GM23338 (cell line): ENCODE measurements at regions not wholly inside any gene's neighbourhood (a gene's known extent, or its start where the extent isn't known, plus 50 kb on each side); places are given as distances from the start of the nearest gene placed in this dataset.
A peak's percentile ranks its signal among the peaks of the same experiment; 100 is the strongest.

ENCODE experiments used
- ATAC-seq: fragments of 200-7000 bp; cut with Tn5 transposase; 3 replicates; pipeline ENCODE4 v1.9.1; 2020
- DNase-seq: peaks from one replicate; pipeline ENCODE4 v3.0.0-alpha.2; 2015; ENCODE audit warnings: low spot score
- H2AFZ ChIP-seq: fragments of 200-600 bp; sonication (generic); 2 replicates; pipeline ENCODE4 v1.8.0; 2016; ENCODE audit warnings: antibody characterized with exemption, mild to moderate bottlenecking, moderate library complexity
- H3F3A ChIP-seq: fragments of 200-600 bp; sonication (generic); replicated peaks from 2 replicates; pipeline ENCODE4 v1.8.0; 2017; ENCODE audit warnings: antibody characterized with exemption, mixed run types, low read depth
- H3K27ac ChIP-seq: fragments of 200-600 bp; sonication (generic); 2 replicates; pipeline ENCODE4 v1.6.1; 2016; ENCODE audit warnings: low read depth
- H3K27me3 ChIP-seq: fragments of 200-600 bp; sonication (generic); 2 replicates; pipeline ENCODE4 v1.8.0; 2016; ENCODE audit warnings: mild to moderate bottlenecking, mixed run types, moderate library complexity; ENCODE audit not compliant: insufficient read depth
- H3K36me3 ChIP-seq: fragments of 200-600 bp; sonication (generic); 2 replicates; pipeline ENCODE4 v1.8.0; 2016; ENCODE audit warnings: mild to moderate bottlenecking; ENCODE audit not compliant: insufficient read depth
- H3K4me1 ChIP-seq: fragments of 200-600 bp; sonication (generic); 2 replicates; pipeline ENCODE4 v1.8.0; 2016; ENCODE audit warnings: mild to moderate bottlenecking, moderate library complexity; ENCODE audit not compliant: insufficient read depth
- H3K4me2 ChIP-seq: fragments of 200-600 bp; sonication (generic); 2 replicates; pipeline ENCODE4 v1.7.1; 2017; ENCODE audit warnings: mixed run types
- H3K4me3 ChIP-seq: fragments of 200-600 bp; sonication (generic); 2 replicates; pipeline ENCODE4 v1.6.1; 2016; ENCODE audit warnings: mixed run types
- H3K79me2 ChIP-seq: fragments of 200-600 bp; sonication (generic); replicated peaks from 2 replicates; pipeline ENCODE4 v1.8.0; 2017; ENCODE audit warnings: mild to moderate bottlenecking; ENCODE audit not compliant: insufficient read depth
- H3K9me2 ChIP-seq: fragments of 200-600 bp; sonication (generic); 2 replicates; pipeline ENCODE4 v1.8.0; 2017; ENCODE audit not compliant: insufficient read depth
- H4K20me1 ChIP-seq: fragments of 200-600 bp; sonication (generic); replicated peaks from 2 replicates; pipeline ENCODE4 v1.8.0; 2017; ENCODE audit warnings: mild to moderate bottlenecking; ENCODE audit not compliant: insufficient read depth
- H3K27ac Mint-ChIP-seq: 2 replicates; pipeline ENCODE4 v1.8.0; 2020; ENCODE audit warnings: inconsistent platforms, mild to moderate bottlenecking, moderate library complexity, mixed read lengths
- H3K27me3 Mint-ChIP-seq: 3 replicates; pipeline ENCODE4 v1.8.0; 2022; ENCODE audit warnings: low read depth, mild to moderate bottlenecking, moderate library complexity, mixed read lengths, inconsistent platforms; ENCODE audit not compliant: insufficient read depth, poor library complexity
- H3K36me3 Mint-ChIP-seq: 3 replicates; pipeline ENCODE4 v1.8.0; 2021; ENCODE audit warnings: low read depth, mild to moderate bottlenecking, inconsistent platforms, moderate library complexity, mixed read lengths
- H3K4me1 Mint-ChIP-seq: 3 replicates; pipeline ENCODE4 v1.8.0; 2020; ENCODE audit warnings: mild to moderate bottlenecking, inconsistent platforms, mixed read lengths
- H3K4me3 Mint-ChIP-seq: 3 replicates; pipeline ENCODE4 v1.8.0; 2021; ENCODE audit warnings: moderate library complexity, mild to moderate bottlenecking, inconsistent platforms, mixed read lengths
- H3K9me3 Mint-ChIP-seq: 3 replicates; pipeline ENCODE4 v1.8.0; 2020; ENCODE audit warnings: moderate library complexity, mild to moderate bottlenecking, inconsistent platforms, mixed read lengths
- EZH2 ChIP-seq: fragments of 200-600 bp; sonication (generic); IDR thresholded peaks from one replicate; pipeline ENCODE4 v1.8.0; 2017; ENCODE audit warnings: antibody characterized with exemption, mild to moderate bottlenecking, low read depth; ENCODE audit not compliant: unreplicated experiment
- JUNB ChIP-seq: IDR thresholded peaks from one replicate; pipeline ENCODE4 v1.6.1; 2016; ENCODE audit warnings: antibody characterized with exemption; ENCODE audit not compliant: unreplicated experiment
- NANOG ChIP-seq: IDR thresholded peaks from 2 replicates; pipeline ENCODE4 v1.6.1; 2016; ENCODE audit warnings: antibody characterized with exemption, borderline replicate concordance
- POLR2AphosphoS5 ChIP-seq: IDR thresholded peaks from 2 replicates; pipeline ENCODE4 v1.6.1; 2016; ENCODE audit warnings: antibody characterized with exemption, low read depth
- STAT1 ChIP-seq: IDR thresholded peaks from one replicate; pipeline ENCODE4 v1.6.1; 2016; ENCODE audit warnings: antibody characterized with exemption; ENCODE audit not compliant: unreplicated experiment
- ZNF114 ChIP-seq: fragments of 250-450 bp; sonication (Bioruptor Pico); IDR thresholded peaks from 2 replicates; pipeline ENCODE4 v1.5.0; 2020; ENCODE audit warnings: mild to moderate bottlenecking, moderate library complexity
- ZNF331 ChIP-seq: fragments of 250-450 bp; sonication (Bioruptor Pico); IDR thresholded peaks from 2 replicates; pipeline ENCODE4 v1.5.0; 2020; ENCODE audit warnings: low read depth, mild to moderate bottlenecking, moderate library complexity
- TF ChIP-seq, protein P1 (sequence below), 2 experiments: fragments of 200-600 bp in 1 of 2; sonication (generic) in 1 of 2; conservative IDR thresholded peaks; 2 replicates each; pipeline versions ENCODE4 v1.5.1 to v1.6.1; 2016 to 2017; ENCODE audit warnings: antibody characterized with exemption in 2 of 2, low read depth in 2 of 2, mild to moderate bottlenecking in 2 of 2, moderate library complexity in 1 of 2
- TF ChIP-seq, protein P2 (sequence below): IDR thresholded peaks from one replicate; pipeline ENCODE4 v1.6.1; 2018; ENCODE audit warnings: antibody characterized with exemption; ENCODE audit not compliant: unreplicated experiment
- TF ChIP-seq, protein P3 (sequence below): IDR thresholded peaks from 2 replicates; pipeline ENCODE4 v1.6.1; 2016; ENCODE audit warnings: antibody characterized with exemption

DNA sequence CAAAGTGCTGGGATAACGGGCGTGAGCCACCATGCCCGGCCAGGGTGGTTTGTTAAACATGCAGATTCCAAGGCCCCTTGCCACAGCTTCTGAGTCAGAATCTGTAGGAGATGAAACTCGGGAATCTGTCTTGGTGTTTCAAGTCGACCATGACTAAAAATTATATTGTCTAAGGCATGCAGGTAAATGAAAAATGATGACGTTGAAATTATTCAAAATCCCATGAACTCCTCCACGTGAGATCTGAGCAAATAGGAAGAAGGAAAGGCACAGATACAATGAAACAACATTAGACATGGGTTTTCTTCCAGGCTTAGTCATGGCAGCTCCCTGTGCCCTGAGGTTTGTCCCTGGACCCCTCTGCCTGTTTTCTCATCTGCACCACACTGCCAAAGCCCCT lies 172.0 kb upstream of the CMC1 start (continued):
- TF ChIP-seq, protein P1, sequence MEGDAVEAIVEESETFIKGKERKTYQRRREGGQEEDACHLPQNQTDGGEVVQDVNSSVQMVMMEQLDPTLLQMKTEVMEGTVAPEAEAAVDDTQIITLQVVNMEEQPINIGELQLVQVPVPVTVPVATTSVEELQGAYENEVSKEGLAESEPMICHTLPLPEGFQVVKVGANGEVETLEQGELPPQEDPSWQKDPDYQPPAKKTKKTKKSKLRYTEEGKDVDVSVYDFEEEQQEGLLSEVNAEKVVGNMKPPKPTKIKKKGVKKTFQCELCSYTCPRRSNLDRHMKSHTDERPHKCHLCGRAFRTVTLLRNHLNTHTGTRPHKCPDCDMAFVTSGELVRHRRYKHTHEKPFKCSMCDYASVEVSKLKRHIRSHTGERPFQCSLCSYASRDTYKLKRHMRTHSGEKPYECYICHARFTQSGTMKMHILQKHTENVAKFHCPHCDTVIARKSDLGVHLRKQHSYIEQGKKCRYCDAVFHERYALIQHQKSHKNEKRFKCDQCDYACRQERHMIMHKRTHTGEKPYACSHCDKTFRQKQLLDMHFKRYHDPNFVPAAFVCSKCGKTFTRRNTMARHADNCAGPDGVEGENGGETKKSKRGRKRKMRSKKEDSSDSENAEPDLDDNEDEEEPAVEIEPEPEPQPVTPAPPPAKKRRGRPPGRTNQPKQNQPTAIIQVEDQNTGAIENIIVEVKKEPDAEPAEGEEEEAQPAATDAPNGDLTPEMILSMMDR (conservative IDR thresholded peaks at IDR 0.05; ENCODE audit: low read depth in 2 of 2): no peak
- no peak for TF ChIP-seq JUNB
- no peak for TF ChIP-seq EZH2
- TF ChIP-seq STAT1: no peak

DNA sequence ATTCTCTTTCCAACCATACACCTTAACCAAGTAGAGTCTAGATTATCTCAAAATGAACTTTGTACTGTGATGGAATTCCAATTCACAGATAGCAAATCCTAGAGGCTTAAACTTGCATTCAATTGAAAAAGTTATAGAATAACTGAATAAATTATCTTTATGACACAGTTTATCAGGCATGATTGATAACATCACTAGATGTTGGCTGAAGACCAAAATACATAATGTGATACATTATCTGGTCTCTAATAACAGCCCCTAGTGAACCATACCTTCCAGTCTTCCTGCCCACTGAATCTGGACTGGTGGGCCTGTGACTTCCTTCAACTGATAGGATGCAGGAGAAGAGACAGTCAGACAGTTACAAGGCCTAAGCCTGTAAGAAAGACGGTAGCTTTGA lies 165.2 kb upstream of the CMC1 start:
- H3K9me2 ChIP-seq: peaks cover 16% of the 10 kb centered on the region
- Mint-ChIP-seq H3K4me1 (peaks cover 56% of the 10 kb centered on the region), H3K27me3 (peaks cover 8% of the 10 kb centered on the region), H3K27ac (no peak overlapping the region), H3K9me3 (no peaks in the 10 kb centered on the region), H3K36me3 (no peaks in the 10 kb centered on the region), H3K4me3 (no peak overlapping the region)
- H2AFZ ChIP-seq: no peak overlapping the region
- no peak overlapping the region for H3K4me3 ChIP-seq
- DNase-seq: no peak
- no peaks in the 10 kb centered on the region for H3K27me3 ChIP-seq
- TF ChIP-seq, protein P2, sequence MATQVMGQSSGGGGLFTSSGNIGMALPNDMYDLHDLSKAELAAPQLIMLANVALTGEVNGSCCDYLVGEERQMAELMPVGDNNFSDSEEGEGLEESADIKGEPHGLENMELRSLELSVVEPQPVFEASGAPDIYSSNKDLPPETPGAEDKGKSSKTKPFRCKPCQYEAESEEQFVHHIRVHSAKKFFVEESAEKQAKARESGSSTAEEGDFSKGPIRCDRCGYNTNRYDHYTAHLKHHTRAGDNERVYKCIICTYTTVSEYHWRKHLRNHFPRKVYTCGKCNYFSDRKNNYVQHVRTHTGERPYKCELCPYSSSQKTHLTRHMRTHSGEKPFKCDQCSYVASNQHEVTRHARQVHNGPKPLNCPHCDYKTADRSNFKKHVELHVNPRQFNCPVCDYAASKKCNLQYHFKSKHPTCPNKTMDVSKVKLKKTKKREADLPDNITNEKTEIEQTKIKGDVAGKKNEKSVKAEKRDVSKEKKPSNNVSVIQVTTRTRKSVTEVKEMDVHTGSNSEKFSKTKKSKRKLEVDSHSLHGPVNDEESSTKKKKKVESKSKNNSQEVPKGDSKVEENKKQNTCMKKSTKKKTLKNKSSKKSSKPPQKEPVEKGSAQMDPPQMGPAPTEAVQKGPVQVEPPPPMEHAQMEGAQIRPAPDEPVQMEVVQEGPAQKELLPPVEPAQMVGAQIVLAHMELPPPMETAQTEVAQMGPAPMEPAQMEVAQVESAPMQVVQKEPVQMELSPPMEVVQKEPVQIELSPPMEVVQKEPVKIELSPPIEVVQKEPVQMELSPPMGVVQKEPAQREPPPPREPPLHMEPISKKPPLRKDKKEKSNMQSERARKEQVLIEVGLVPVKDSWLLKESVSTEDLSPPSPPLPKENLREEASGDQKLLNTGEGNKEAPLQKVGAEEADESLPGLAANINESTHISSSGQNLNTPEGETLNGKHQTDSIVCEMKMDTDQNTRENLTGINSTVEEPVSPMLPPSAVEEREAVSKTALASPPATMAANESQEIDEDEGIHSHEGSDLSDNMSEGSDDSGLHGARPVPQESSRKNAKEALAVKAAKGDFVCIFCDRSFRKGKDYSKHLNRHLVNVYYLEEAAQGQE: no peak
- TF ChIP-seq STAT1 (no peak), NANOG (no peak), ZNF114 (CRISPR knock-in tag) (no peak), ZNF331 (CRISPR knock-in tag) (no peak), POLR2AphosphoS5 (no peak)
- no peaks in the 10 kb centered on the region for H3K36me3 ChIP-seq
- no peaks in the 10 kb centered on the region for H3F3A ChIP-seq
- ATAC-seq: no peak
- H3K79me2 ChIP-seq: no peaks in the 10 kb centered on the region
- no peak overlapping the region for H3K27ac ChIP-seq
- H3K4me1 ChIP-seq: peaks cover 45% of the 10 kb centered on the region
- H4K20me1 ChIP-seq: no peaks in the 10 kb centered on the region
- no peak overlapping the region for H3K4me2 ChIP-seq

DNA sequence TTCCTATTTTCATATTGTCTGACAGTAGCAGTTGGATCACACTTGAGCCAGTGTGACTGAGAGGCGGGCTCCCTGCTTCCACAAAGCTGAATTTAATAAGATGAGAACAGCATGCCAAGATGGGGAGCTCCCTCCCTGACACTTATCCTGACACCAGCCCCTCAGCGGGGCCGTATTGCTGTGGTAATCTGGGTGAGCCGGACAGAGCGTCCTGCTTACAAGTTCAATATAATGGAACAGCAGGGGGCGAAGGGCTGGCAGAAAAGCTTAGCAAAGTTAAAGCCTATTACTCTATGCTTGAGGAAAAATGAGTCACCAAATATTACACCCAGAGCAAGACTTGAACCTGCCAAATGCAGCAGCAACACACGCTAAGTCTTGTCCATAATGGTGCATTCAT lies 163.8 kb upstream of the CMC1 start:
- no peaks in the 10 kb centered on the region for H3K79me2 ChIP-seq
- Mint-ChIP-seq H3K4me1 (peaks cover 69% of the 10 kb centered on the region), H3K27ac (no peak overlapping the region), H3K4me3 (no peak overlapping the region), H3K27me3 (peaks cover 9% of the 10 kb centered on the region), H3K36me3 (no peaks in the 10 kb centered on the region), H3K9me3 (no peaks in the 10 kb centered on the region)
- no peak overlapping the region for H2AFZ ChIP-seq
- H3K4me2 ChIP-seq: peak overlapping the region; percentile 37
- H3K4me3 ChIP-seq: no peak overlapping the region
- H3K27ac ChIP-seq: no peak overlapping the region
- no peaks in the 10 kb centered on the region for H4K20me1 ChIP-seq
- peaks cover 16% of the 10 kb centered on the region for H3K9me2 ChIP-seq
- ATAC-seq (peak; percentile 93), DNase-seq (peak; percentile 71)
- H3F3A ChIP-seq: no peaks in the 10 kb centered on the region
- H3K27me3 ChIP-seq: no peaks in the 10 kb centered on the region
- peaks cover 58% of the 10 kb centered on the region for H3K4me1 ChIP-seq
- no peaks in the 10 kb centered on the region for H3K36me3 ChIP-seq
- TF ChIP-seq STAT1: no peak
- no peak for TF ChIP-seq POLR2AphosphoS5
- TF ChIP-seq ZNF114 (CRISPR knock-in tag): no peak
- TF ChIP-seq NANOG: no peak
- TF ChIP-seq, protein P3, sequence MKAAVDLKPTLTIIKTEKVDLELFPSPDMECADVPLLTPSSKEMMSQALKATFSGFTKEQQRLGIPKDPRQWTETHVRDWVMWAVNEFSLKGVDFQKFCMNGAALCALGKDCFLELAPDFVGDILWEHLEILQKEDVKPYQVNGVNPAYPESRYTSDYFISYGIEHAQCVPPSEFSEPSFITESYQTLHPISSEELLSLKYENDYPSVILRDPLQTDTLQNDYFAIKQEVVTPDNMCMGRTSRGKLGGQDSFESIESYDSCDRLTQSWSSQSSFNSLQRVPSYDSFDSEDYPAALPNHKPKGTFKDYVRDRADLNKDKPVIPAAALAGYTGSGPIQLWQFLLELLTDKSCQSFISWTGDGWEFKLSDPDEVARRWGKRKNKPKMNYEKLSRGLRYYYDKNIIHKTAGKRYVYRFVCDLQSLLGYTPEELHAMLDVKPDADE: no peak
